CD4-positive, alpha-beta T cell (primary cell): ENCODE measurements at regions not wholly inside any gene's neighbourhood (a gene's known extent, or its start where the extent isn't known, plus 50 kb on each side); places are given as distances from the start of the nearest gene placed in this dataset.

Source experiments
- ATAC-seq: fragments of 200-7000 bp; cut with Tn5 transposase; one replicate; pipeline ENCODE4 v1.10.0; 2022; ENCODE audit warnings: mild to moderate bottlenecking; ENCODE audit not compliant: poor library complexity
- CTCF ChIA-PET: fragments of 350-600 bp; sonication (Branson Sonifier 250); formaldehyde crosslinking; loops from one replicate; lab custom pipeline; 2021; ENCODE audit warnings: antibody characterized with exemption, inconsistent platforms; lab: Charles Lee
- POLR2A ChIA-PET: fragments of 350-600 bp; sonication (Branson Sonifier 250); formaldehyde crosslinking; loops from one replicate; lab custom pipeline; 2021; ENCODE audit warnings: antibody characterized with exemption, inconsistent platforms; lab: Charles Lee
- DNase-seq, 14 experiments: peaks; one replicate each; pipeline ENCODE4 v3.0.0-alpha.2; 2013 to 2020; ENCODE audit warnings: mixed read lengths in 2 of 14
- H3K27ac ChIP-seq, 2 donors: one replicate each; pipeline versions ENCODE4 v1.5.1 to v1.7.0; 2013; ENCODE audit warnings: low read length in 2 of 2, low read depth in 1 of 2, mild to moderate bottlenecking in 1 of 2
- H3K27me3 ChIP-seq, 2 experiments: 1 replicate in 1 of 2; 2 replicates in 1 of 2; pipeline versions ENCODE4 v1.6.1 to v1.7.0; 2013; ENCODE audit warnings: low read length in 2 of 2, control low read depth in 1 of 2, mild to moderate bottlenecking in 1 of 2, moderate library complexity in 1 of 2; ENCODE audit not compliant: insufficient read depth in 2 of 2, control insufficient read depth in 1 of 2
- H3K36me3 ChIP-seq: one replicate; pipeline ENCODE4 v1.6.1; 2013; ENCODE audit warnings: low read length, control low read depth; ENCODE audit not compliant: insufficient read depth
- H3K4me1 ChIP-seq: one replicate; pipeline ENCODE4 v1.6.1; 2013; ENCODE audit warnings: low read length, control low read depth; ENCODE audit not compliant: insufficient read depth
- H3K4me3 ChIP-seq: one replicate; pipeline ENCODE4 v1.5.1; 2013; ENCODE audit warnings: mild to moderate bottlenecking, low read length, moderate library complexity
- H3K9me3 ChIP-seq, 2 experiments: 1 replicate in 1 of 2; 2 replicates in 1 of 2; pipeline versions ENCODE4 v1.6.1 to v1.7.0; 2013; ENCODE audit warnings: low read length in 2 of 2, mild to moderate bottlenecking in 2 of 2, control low read depth in 1 of 2, moderate library complexity in 1 of 2; ENCODE audit not compliant: control insufficient read depth in 1 of 2, insufficient read depth in 1 of 2
- H3K27ac Mint-ChIP-seq: one replicate; pipeline ENCODE4 v1.8.0; 2020; ENCODE audit warnings: mixed read lengths
- H3K27me3 Mint-ChIP-seq: one replicate; pipeline ENCODE4 v1.8.0; 2021; ENCODE audit warnings: mixed read lengths
- H3K36me3 Mint-ChIP-seq: one replicate; pipeline ENCODE4 v1.8.0; 2021; ENCODE audit warnings: low read depth, mixed read lengths
- H3K4me1 Mint-ChIP-seq: one replicate; pipeline ENCODE4 v1.8.0; 2021; ENCODE audit warnings: low read depth, mixed read lengths
- H3K4me3 Mint-ChIP-seq: one replicate; pipeline ENCODE4 v1.8.0; 2020; ENCODE audit warnings: mild to moderate bottlenecking, mixed read lengths
- H3K9me3 Mint-ChIP-seq: one replicate; pipeline ENCODE4 v1.8.0; 2020; ENCODE audit warnings: mixed read lengths
- CTCF ChIP-seq: fragments of 200-600 bp; IDR thresholded peaks from one replicate; pipeline ENCODE4 v1.8.0; 2022; ENCODE audit warnings: antibody characterized with exemption, mild to moderate bottlenecking
- intact Hi-C, 2 experiments: fragments of 100-400 bp; cut with DNase I in 1 of 2; cut with micrococcal nuclease in 1 of 2; formaldehyde crosslinking; loops; one replicate each; pipeline versions ENCODE4 v1.15.1 to v1.9.0; 2023 to 2025; cut with DNase I, micrococcal nuclease

- Histone ChIP-seq H3K4me1 (no peaks in the 10 kb centered on the region), H3K9me3 (no peaks in the 10 kb centered on the region), H3K4me3 (no peak overlapping the region), H3K27ac (no peak overlapping the region), H3K27me3 (no peaks in the 10 kb centered on the region), H3K36me3 (no peaks in the 10 kb centered on the region)
- Mint-ChIP-seq H3K27ac (no peak overlapping the region), H3K9me3 (peaks cover 5% of the 10 kb centered on the region), H3K4me1 (no peaks in the 10 kb centered on the region), H3K4me3 (no peak overlapping the region), H3K27me3 (no peaks in the 10 kb centered on the region), H3K36me3 (no peaks in the 10 kb centered on the region)
- no peak for TF ChIP-seq CTCF
- intact Hi-C loops, result no loop called here
- ATAC-seq (no peak), DNase-seq (no peak)
- ChIA-PET POLR2A (no interaction called here), CTCF (no interaction called here)
Measured at GRCh38 chr5:63164339-63164738, 585.7 kb downstream of the LRRC70 start.

- no peaks in the 10 kb centered on the region for H3K4me1 ChIP-seq
- no peaks in the 10 kb centered on the region for H3K36me3 ChIP-seq
- no peaks in the 10 kb centered on the region for H3K27me3 ChIP-seq
- ATAC-seq (no peak), DNase-seq (no peak)
- no peaks in the 10 kb centered on the region for H3K36me3 Mint-ChIP-seq
- ChIA-PET CTCF (no interaction called here), POLR2A (interaction anchor here (0.5 kb wide), 1 partner anchor 20 kb away, joined by 3 read pairs; no protein-coding TSS in a partner anchor)
- TF ChIP-seq CTCF, result no peak
- H3K27ac ChIP-seq, result no peak overlapping the region
- no peaks in the 10 kb centered on the region for H3K27me3 Mint-ChIP-seq
- no peaks in the 10 kb centered on the region for H3K9me3 ChIP-seq
- H3K4me1 Mint-ChIP-seq, result no peaks in the 10 kb centered on the region
- no peaks in the 10 kb centered on the region for H3K9me3 Mint-ChIP-seq
- no peak overlapping the region for H3K4me3 Mint-ChIP-seq
- intact Hi-C loops, result no loop called here
- H3K4me3 ChIP-seq, result no peak overlapping the region
- no peak overlapping the region for H3K27ac Mint-ChIP-seq
Measured at GRCh38 chr5:63155310-63155631, 576.7 kb downstream of the LRRC70 start.

GRCh38 chr5:63154476-63155309, 576.1 kb downstream of the LRRC70 start:
- no peak for ATAC-seq
- intact Hi-C loops, result no loop called here
- Histone ChIP-seq H3K4me3 (no peak overlapping the region), H3K4me1 (no peaks in the 10 kb centered on the region), H3K9me3 (no peaks in the 10 kb centered on the region), H3K27me3 (no peaks in the 10 kb centered on the region), H3K36me3 (no peaks in the 10 kb centered on the region), H3K27ac (no peak overlapping the region)
- H3K36me3 Mint-ChIP-seq, result no peaks in the 10 kb centered on the region
- H3K27me3 Mint-ChIP-seq, result no peaks in the 10 kb centered on the region
- H3K4me1 Mint-ChIP-seq, result no peaks in the 10 kb centered on the region
- CTCF ChIA-PET, result no interaction called here
- TF ChIP-seq CTCF, result no peak
- no peaks in the 10 kb centered on the region for H3K9me3 Mint-ChIP-seq
- H3K4me3 Mint-ChIP-seq, result no peak overlapping the region
- POLR2A ChIA-PET, result interaction anchor here (0.5 kb wide), 1 partner anchor 20 kb away, joined by 3 read pairs; no protein-coding TSS in a partner anchor
- DNase-seq, result no peak
- no peak overlapping the region for H3K27ac Mint-ChIP-seq
